MM.1S (cell line): ENCODE measurements at regions not wholly inside any gene's neighbourhood (a gene's known extent, or its start where the extent isn't known, plus 50 kb on each side); places are given as distances from the start of the nearest gene placed in this dataset.

Experiments
- EZH2 ChIP-seq: fragments of 300-600 bp; sonication (generic); optimal IDR thresholded peaks from 2 replicates; pipeline ENCODE3; 2017; ENCODE audit warnings: low read depth, mild to moderate bottlenecking, antibody characterized with exemption, low read length, mixed read lengths
- EZH2phosphoT487 ChIP-seq: fragments of 300-600 bp; sonication (generic); IDR thresholded peaks from 2 replicates; pipeline ENCODE4 v1.6.1; 2018; ENCODE audit warnings: antibody characterized with exemption, low read length
- TF ChIP-seq, protein P1 (sequence below): fragments of 300-600 bp; sonication (generic); IDR thresholded peaks from 2 replicates; pipeline ENCODE4 v1.5.1; 2016; ENCODE audit warnings: antibody characterized with exemption, low read length, mixed read lengths

DNA sequence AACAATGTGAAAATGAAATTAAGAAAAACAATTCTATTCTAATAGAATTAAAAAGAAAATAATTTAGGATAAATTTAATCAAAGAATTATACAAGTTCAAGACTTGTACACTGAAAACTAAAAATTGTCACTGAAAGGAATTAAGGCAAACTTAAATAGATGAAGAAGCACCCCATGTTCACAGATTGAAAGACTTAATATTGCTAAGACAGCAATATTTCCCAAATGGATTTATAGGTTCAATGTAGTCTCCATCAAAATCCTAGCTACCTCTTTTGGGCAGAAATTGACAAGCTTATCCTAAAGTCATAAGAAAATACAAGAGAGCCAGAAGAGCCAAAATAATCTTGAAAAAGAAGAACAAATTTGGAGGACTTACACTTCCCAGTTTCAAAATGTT lies 53.5 kb upstream of the UBE3A start:
- TF ChIP-seq, protein P1, sequence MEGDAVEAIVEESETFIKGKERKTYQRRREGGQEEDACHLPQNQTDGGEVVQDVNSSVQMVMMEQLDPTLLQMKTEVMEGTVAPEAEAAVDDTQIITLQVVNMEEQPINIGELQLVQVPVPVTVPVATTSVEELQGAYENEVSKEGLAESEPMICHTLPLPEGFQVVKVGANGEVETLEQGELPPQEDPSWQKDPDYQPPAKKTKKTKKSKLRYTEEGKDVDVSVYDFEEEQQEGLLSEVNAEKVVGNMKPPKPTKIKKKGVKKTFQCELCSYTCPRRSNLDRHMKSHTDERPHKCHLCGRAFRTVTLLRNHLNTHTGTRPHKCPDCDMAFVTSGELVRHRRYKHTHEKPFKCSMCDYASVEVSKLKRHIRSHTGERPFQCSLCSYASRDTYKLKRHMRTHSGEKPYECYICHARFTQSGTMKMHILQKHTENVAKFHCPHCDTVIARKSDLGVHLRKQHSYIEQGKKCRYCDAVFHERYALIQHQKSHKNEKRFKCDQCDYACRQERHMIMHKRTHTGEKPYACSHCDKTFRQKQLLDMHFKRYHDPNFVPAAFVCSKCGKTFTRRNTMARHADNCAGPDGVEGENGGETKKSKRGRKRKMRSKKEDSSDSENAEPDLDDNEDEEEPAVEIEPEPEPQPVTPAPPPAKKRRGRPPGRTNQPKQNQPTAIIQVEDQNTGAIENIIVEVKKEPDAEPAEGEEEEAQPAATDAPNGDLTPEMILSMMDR, result no peak
- TF ChIP-seq EZH2 (no peak), EZH2phosphoT487 (no peak)
